DND-41 (cell line): ENCODE measurements at regions not wholly inside any gene's neighbourhood (a gene's known extent, or its start where the extent isn't known, plus 50 kb on each side); places are given as distances from the start of the nearest gene placed in this dataset.
"Not testable (repeated sequence)": the region's sequence is repeated elsewhere in the genome, so short reads cannot be mapped to it uniquely, and the experiment has no call there.

ENCODE experiments used
- ATAC-seq: fragments of 200-7000 bp; cut with Tn5 transposase; 3 replicates; pipeline ENCODE4 v1.9.1; 2021; ENCODE audit warnings: low read depth; ENCODE audit not compliant: insufficient read depth
- DNase-seq: peaks from one replicate; pipeline ENCODE4 v3.0.0-alpha.2; 2020
- H2AFZ ChIP-seq: 2 replicates; pipeline ENCODE4 v1.6.0; 2012; ENCODE audit warnings: low read depth, low read length
- H3K27ac ChIP-seq: 2 replicates; pipeline ENCODE4 v1.5.1; 2012; ENCODE audit warnings: low read length, inconsistent platforms
- H3K27me3 ChIP-seq: fragments of 200-600 bp; sonication (generic); 2 replicates; pipeline ENCODE4 v1.6.0; 2012; ENCODE audit warnings: low read length, mild to moderate bottlenecking, inconsistent platforms; ENCODE audit not compliant: insufficient read depth, poor library complexity
- H3K36me3 ChIP-seq: 2 replicates; pipeline ENCODE4 v1.5.1; 2012; ENCODE audit warnings: low read length, inconsistent platforms; ENCODE audit not compliant: insufficient read depth
- H3K4me1 ChIP-seq: 2 replicates; pipeline ENCODE4 v1.5.1; 2012; ENCODE audit warnings: mild to moderate bottlenecking, low read length; ENCODE audit not compliant: insufficient read depth
- H3K4me2 ChIP-seq: 2 replicates; pipeline ENCODE4 v1.6.0; 2012; ENCODE audit warnings: mild to moderate bottlenecking, moderate library complexity, low read length, inconsistent platforms; ENCODE audit not compliant: insufficient read depth
- H3K4me3 ChIP-seq, 2 experiments: fragments of 200-600 bp in 1 of 2; shearing (Covaris generic) in 1 of 2; 2 replicates each; pipeline ENCODE4 v1.5.1; 2012 to 2016; ENCODE audit warnings: inconsistent platforms in 2 of 2, low read length in 2 of 2, mild to moderate bottlenecking in 2 of 2, low read depth in 1 of 2, moderate library complexity in 1 of 2
- H3K79me2 ChIP-seq: 2 replicates; pipeline ENCODE4 v1.6.0; 2012; ENCODE audit warnings: low read length, inconsistent platforms; ENCODE audit not compliant: insufficient read depth
- H3K9ac ChIP-seq: 2 replicates; pipeline ENCODE4 v1.6.0; 2012; ENCODE audit warnings: low read depth, mild to moderate bottlenecking, inconsistent platforms, low read length, moderate library complexity
- H3K9me3 ChIP-seq: 2 replicates; pipeline ENCODE4 v1.5.1; 2012; ENCODE audit warnings: low read length, moderate library complexity, mild to moderate bottlenecking, inconsistent platforms; ENCODE audit not compliant: insufficient read depth, severe bottlenecking
- H4K20me1 ChIP-seq: 2 replicates; pipeline ENCODE4 v1.6.0; 2012; ENCODE audit warnings: low read length; ENCODE audit not compliant: insufficient read depth
- CTCF ChIP-seq: IDR thresholded peaks from 2 replicates; pipeline ENCODE4 v1.5.1; 2012; ENCODE audit warnings: borderline replicate concordance, low read length, moderate library complexity, mild to moderate bottlenecking; ENCODE audit not compliant: poor library complexity, severe bottlenecking; ENCODE audit errors: extremely low read depth
- EZH2 ChIP-seq: IDR thresholded peaks from 3 replicates; pipeline ENCODE4 v1.6.1; 2012; ENCODE audit warnings: borderline replicate concordance, low read depth, mild to moderate bottlenecking, moderate library complexity, low read length, inconsistent platforms; ENCODE audit not compliant: severe bottlenecking

- no peak for ATAC-seq
Measured at GRCh38 chr1:30550365-30551220, 172.8 kb downstream of the MATN1 start.

GRCh38 chr1:30549872-30550271, 173.5 kb downstream of the MATN1 start:
- DNase-seq, H4K20me1 ChIP-seq, ATAC-seq, H3K79me2 ChIP-seq, H3K4me1 ChIP-seq, H3K27ac ChIP-seq, H3K27me3 ChIP-seq, H3K4me2 ChIP-seq, H3K36me3 ChIP-seq, H2AFZ ChIP-seq, H3K4me3 ChIP-seq, H3K9me3 ChIP-seq, H3K9ac ChIP-seq: not testable (repeated sequence)

More at GRCh38 chr1:30550365-30551220, 172.8 kb downstream of the MATN1 start:
- Histone ChIP-seq H3K4me1 (no peaks in the 10 kb centered on the region), H3K79me2 (no peaks in the 10 kb centered on the region), H3K27me3 (peaks cover 3% of the 10 kb centered on the region), H3K9ac (no peak overlapping the region), H3K27ac (no peak overlapping the region), H3K4me2 (no peak overlapping the region), H4K20me1 (no peaks in the 10 kb centered on the region), H2AFZ (no peak overlapping the region), H3K9me3 (no peaks in the 10 kb centered on the region), H3K4me3 (no peak overlapping the region), H3K36me3 (no peaks in the 10 kb centered on the region)
- TF ChIP-seq CTCF (no peak), EZH2 (no peak)
- no peak for DNase-seq

GRCh38 chr1:30548294-30548693, 175.1 kb downstream of the MATN1 start:
- ATAC-seq = no peak
- peaks cover 5% of the 10 kb centered on the region for H3K27me3 ChIP-seq
- no peaks in the 10 kb centered on the region for H3K4me1 ChIP-seq
- DNase-seq = no peak
- no peaks in the 10 kb centered on the region for H3K9me3 ChIP-seq
- H3K36me3 ChIP-seq = no peaks in the 10 kb centered on the region
- H3K4me2 ChIP-seq = no peak overlapping the region
- H3K9ac ChIP-seq = no peak overlapping the region
- no peaks in the 10 kb centered on the region for H4K20me1 ChIP-seq
- no peaks in the 10 kb centered on the region for H3K79me2 ChIP-seq
- H2AFZ ChIP-seq = no peak overlapping the region
- no peak overlapping the region for H3K27ac ChIP-seq
- H3K4me3 ChIP-seq = no peak overlapping the region
- TF ChIP-seq EZH2 (no peak), CTCF (no peak)

GRCh38 chr1:30547326-30547725, 176.1 kb downstream of the MATN1 start:
- not testable (repeated sequence) for ATAC-seq, H3K4me2 ChIP-seq, H3K79me2 ChIP-seq, H3K36me3 ChIP-seq, DNase-seq, H4K20me1 ChIP-seq, H3K27me3 ChIP-seq, H3K4me1 ChIP-seq, H3K9me3 ChIP-seq, H3K27ac ChIP-seq, H3K4me3 ChIP-seq, H2AFZ ChIP-seq, H3K9ac ChIP-seq
